ENCODE measurements at regions not wholly inside any gene's neighbourhood (a gene's known extent, or its start where the extent isn't known, plus 50 kb on each side); places are given as distances from the start of the nearest gene placed in this dataset.

DNA sequence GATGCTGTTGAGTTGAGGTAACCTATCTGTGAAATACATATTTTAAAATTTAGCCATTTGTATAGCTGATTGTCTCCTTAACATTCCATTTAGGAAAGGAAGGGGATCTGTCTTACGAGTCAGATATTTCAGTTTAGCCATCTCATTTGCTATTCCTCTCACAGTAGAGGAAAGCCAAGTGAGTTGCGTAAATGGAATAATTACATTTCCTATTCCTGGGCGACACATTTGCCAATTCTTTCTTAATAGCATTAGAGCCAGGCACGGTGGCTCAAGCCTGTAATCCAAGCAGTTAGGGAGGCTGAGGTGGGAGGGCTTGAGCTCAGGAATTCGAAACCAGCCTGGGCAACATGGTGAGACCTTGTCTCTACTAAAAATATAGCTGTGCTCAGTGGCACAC, 116.3 kb downstream of the TMX1 start:
- TF ChIP-seq EZH2phosphoT487 (IDR thresholded peaks at IDR 0.05; ENCODE audit: insufficient read depth, low read depth) (no peak), EZH2 (IDR thresholded peaks at IDR 0.05; ENCODE audit: insufficient read depth, poor library complexity, severe bottlenecking) (no peak)
